NCI-H2227 (cell line): ENCODE measurements at regions not wholly inside any gene's neighbourhood (a gene's known extent, or its start where the extent isn't known, plus 50 kb on each side); places are given as distances from the start of the nearest gene placed in this dataset.

ENCODE experiments used
- DNase-seq: peaks from one replicate; lab custom pipeline; 2025; ENCODE audit not compliant: unreplicated experiment; lab: John Stamatoyannopoulos, UW

GRCh38 chr5:40006260-40006659 is 581.5 kb upstream of the DAB2 start:
- no peak for DNase-seq

GRCh38 chr5:40001796-40002195 is 577.0 kb upstream of the DAB2 start:
- no peak for DNase-seq

- DNase-seq, result no peak
Observed at GRCh38 chr5:39998518-39998917, 573.7 kb upstream of the DAB2 start.

- DNase-seq, result no peak
Observed at GRCh38 chr5:39995990-39996389, 571.2 kb upstream of the DAB2 start.

- no peak for DNase-seq
Observed at GRCh38 chr5:39992617-39993202, 567.9 kb upstream of the DAB2 start.

GRCh38 chr5:39986614-39987013 is 561.8 kb upstream of the DAB2 start:
- DNase-seq, result no peak

GRCh38 chr5:39980056-39980455 is 555.3 kb upstream of the DAB2 start:
- DNase-seq, result no peak

GRCh38 chr5:39977066-39977655 is 552.4 kb upstream of the DAB2 start:
- no peak for DNase-seq

GRCh38 chr5:39970117-39970798 is 545.5 kb upstream of the DAB2 start:
- DNase-seq, result no peak

- DNase-seq, result no peak
Observed at GRCh38 chr5:39968381-39968780, 543.6 kb upstream of the DAB2 start.

GRCh38 chr5:39955156-39955555 is 530.4 kb upstream of the DAB2 start:
- no peak for DNase-seq

GRCh38 chr5:39951070-39951469 is 526.3 kb upstream of the DAB2 start:
- no peak for DNase-seq

- no peak for DNase-seq
Observed at GRCh38 chr5:39948867-39949468, 524.2 kb upstream of the DAB2 start.

- no peak for DNase-seq
Observed at GRCh38 chr5:39948341-39948740, 523.6 kb upstream of the DAB2 start.

- DNase-seq, result no peak
Observed at GRCh38 chr5:39947657-39948056, 522.9 kb upstream of the DAB2 start.

GRCh38 chr5:39946356-39947045 is 521.7 kb upstream of the DAB2 start:
- no peak for DNase-seq

GRCh38 chr5:39945870-39946269 is 521.1 kb upstream of the DAB2 start:
- no peak for DNase-seq

- DNase-seq, result no peak
Observed at GRCh38 chr5:39943811-39944210, 519.0 kb upstream of the DAB2 start.

- no peak for DNase-seq
Observed at GRCh38 chr5:39942606-39943005, 517.8 kb upstream of the DAB2 start.

- DNase-seq, result no peak
Observed at GRCh38 chr5:39941416-39941815, 516.6 kb upstream of the DAB2 start.

- DNase-seq, result no peak
Observed at GRCh38 chr5:39934830-39935229, 510.1 kb upstream of the DAB2 start.

- no peak for DNase-seq
Observed at GRCh38 chr5:39933061-39933460, 508.3 kb upstream of the DAB2 start.
